ENCODE measurements at regions not wholly inside any gene's neighbourhood (a gene's known extent, or its start where the extent isn't known, plus 50 kb on each side); places are given as distances from the start of the nearest gene placed in this dataset.

DNA sequence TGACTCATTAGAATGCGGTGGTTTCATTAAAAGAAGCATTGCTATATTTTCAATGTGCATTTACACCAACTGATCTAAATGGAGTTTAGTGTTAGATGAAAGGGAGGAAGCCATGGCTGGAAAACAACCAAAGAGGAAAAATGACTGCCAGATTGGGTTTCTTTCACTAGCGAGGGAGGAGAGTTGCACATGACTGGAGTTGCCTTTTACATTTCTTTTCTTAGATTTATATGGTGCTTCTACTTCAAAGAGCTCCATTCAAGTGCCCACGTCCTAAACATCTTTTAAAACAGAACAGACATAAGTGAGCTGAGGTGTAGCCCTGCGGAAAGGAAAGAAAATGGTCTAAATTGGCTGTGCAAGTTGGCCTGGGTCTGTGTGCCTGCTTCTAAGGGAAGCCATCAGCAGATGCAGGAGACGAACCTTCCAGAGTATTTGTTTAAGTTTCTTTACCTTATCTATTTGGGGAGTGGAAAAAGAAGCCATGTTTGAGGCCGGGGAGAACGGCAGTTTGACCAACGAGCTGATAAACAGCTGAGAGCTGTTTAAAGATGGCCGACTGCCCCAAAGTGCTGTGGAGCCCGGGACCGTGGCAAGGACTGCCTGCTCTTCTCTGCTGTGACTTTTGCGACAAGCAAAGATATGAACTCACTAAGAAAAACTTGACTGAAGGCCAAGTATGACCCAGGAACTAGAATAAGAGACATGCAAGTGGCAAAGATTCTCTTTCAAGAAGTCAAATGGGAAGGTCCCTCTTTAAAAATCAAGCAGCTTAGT is 327.0 kb downstream of the ZNF516 start:
- TF ChIP-seq CTCF (IDR thresholded peaks at IDR 0.05 in 4 of 5, conservative IDR thresholded peaks at IDR 0.05 in 1 of 5) (no peak), POLR2A (IDR thresholded peaks at IDR 0.05) (no peak)
